Kidney (tissue), 13 donors: ENCODE measurements at regions not wholly inside any gene's neighbourhood (a gene's known extent, or its start where the extent isn't known, plus 50 kb on each side); places are given as distances from the start of the nearest gene placed in this dataset.

Experiments
- DNase-seq, 5 donors: peaks; one replicate each; pipeline ENCODE4 v3.0.0-alpha.2; 2013 to 2020
- FAIRE-seq: peaks from 2 replicates; lab custom pipeline; 2012; peaks lifted over from hg19 to GRCh38; lab: Jason Lieb, UNC
- H3K27ac ChIP-seq, 2 donors: one replicate each; pipeline ENCODE4 v1.7.0; 2013; ENCODE audit warnings: low read depth in 2 of 2, low read length in 2 of 2, inconsistent platforms in 1 of 2
- H3K27me3 ChIP-seq: one replicate; pipeline ENCODE4 v1.7.1; 2013; ENCODE audit warnings: low read length, inconsistent platforms; ENCODE audit not compliant: control insufficient read depth, insufficient read depth
- H3K36me3 ChIP-seq, 3 donors: one replicate each; pipeline versions ENCODE4 v1.7.0 to v1.7.1; 2013; ENCODE audit warnings: low read length in 3 of 3, control low read depth in 1 of 3, inconsistent platforms in 1 of 3; ENCODE audit not compliant: insufficient read depth in 3 of 3, control insufficient read depth in 2 of 3
- H3K4me1 ChIP-seq, 3 donors: one replicate each; pipeline versions ENCODE4 v1.7.0 to v1.7.1; 2013; ENCODE audit warnings: low read length in 3 of 3, inconsistent platforms in 1 of 3, low read depth in 1 of 3; ENCODE audit not compliant: control insufficient read depth in 2 of 3, insufficient read depth in 2 of 3
- H3K4me3 ChIP-seq, 3 donors: one replicate each; pipeline versions ENCODE4 v1.7.0 to v1.8.1; 2013; ENCODE audit warnings: low read length in 3 of 3, control low read depth in 1 of 3, inconsistent platforms in 1 of 3
- H3K9ac ChIP-seq, 3 donors: one replicate each; pipeline versions ENCODE4 v1.7.0 to v1.7.1; 2013; ENCODE audit warnings: low read length in 3 of 3, control low read depth in 1 of 3, inconsistent platforms in 1 of 3
- H3K9me3 ChIP-seq, 3 donors: one replicate each; pipeline versions ENCODE4 v1.7.0 to v1.7.1; 2013; ENCODE audit warnings: low read length in 3 of 3, control low read depth in 1 of 3, inconsistent platforms in 1 of 3; ENCODE audit not compliant: control insufficient read depth in 2 of 3, insufficient read depth in 1 of 3
- CTCF ChIP-seq: IDR thresholded peaks from 3 replicates; pipeline ENCODE4 v1.5.1; 2012; ENCODE audit warnings: mild to moderate bottlenecking, moderate library complexity, borderline replicate concordance; ENCODE audit not compliant: insufficient read depth; ENCODE audit errors: extremely low read depth
- intact Hi-C: fragments of 100-400 bp; cut with DNase I; formaldehyde crosslinking; loops from one replicate; pipeline ENCODE4 v1.11.1; 2022
- donor health status: control.
- donor health status: control.
- donor health status: control.
- donor health status: control.
- donor health status: control.
- donor health status: DM: yes; HTN: yes; CAD: no.
- donor health status: Normal renal cell carcinoma (clear cell type).

GRCh38 chr15:79513417-79513816, 81.3 kb downstream of the MINAR1 start:
- Histone ChIP-seq H3K4me1 (no peaks in the 10 kb centered on the region), H3K4me3 (no peak overlapping the region), H3K9ac (no peak overlapping the region), H3K9me3 (no peaks in the 10 kb centered on the region), H3K27me3 (no peaks in the 10 kb centered on the region), H3K27ac (no peak overlapping the region), H3K36me3 (no peaks in the 10 kb centered on the region)
- FAIRE-seq, result no peak
- TF ChIP-seq CTCF, result no peak
- intact Hi-C loops, result no loop called here
- no peak for DNase-seq

GRCh38 chr15:79513940-79514339, 81.8 kb downstream of the MINAR1 start:
- no peaks in the 10 kb centered on the region for H3K27me3 ChIP-seq

DNA sequence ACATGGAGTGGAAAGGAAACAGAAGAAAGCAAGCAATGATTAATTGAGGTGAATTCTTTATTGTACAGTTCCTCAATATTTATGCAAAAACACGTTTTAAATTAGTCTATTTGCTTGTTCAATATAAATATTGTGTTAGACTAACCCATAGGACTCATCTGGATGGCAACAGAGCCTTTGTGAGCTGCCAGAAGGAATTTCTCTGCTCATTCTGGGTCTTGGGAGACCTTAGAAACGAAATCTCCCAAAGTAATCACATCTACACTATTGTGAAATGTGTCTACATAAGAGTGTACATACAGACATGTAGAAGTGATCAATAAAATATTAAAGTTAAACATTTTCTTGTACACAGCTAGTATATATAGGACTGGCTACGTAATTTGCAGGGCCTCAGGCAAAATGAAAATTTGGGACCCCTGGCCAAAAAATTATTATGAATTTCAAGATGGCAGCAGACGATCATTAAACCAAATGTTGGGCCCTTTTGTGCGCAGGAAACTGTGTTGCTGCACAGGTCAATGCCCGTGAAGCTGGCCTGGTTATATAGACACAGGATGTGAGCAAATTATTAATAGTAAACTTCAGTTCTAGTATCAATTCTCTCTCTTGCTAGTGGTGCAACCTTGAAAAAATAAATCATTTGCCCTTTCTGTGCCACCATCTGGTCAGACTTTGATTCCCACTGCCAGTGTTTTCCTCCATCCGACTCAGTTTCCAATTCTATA, 83.3 kb downstream of the MINAR1 start:
- DNase-seq (no peak), FAIRE-seq (no peak)
- intact Hi-C loops, result no loop called here
- Histone ChIP-seq H3K9me3 (no peaks in the 10 kb centered on the region), H3K9ac (no peak overlapping the region), H3K27ac (no peak overlapping the region), H3K4me1 (no peaks in the 10 kb centered on the region), H3K27me3 (no peaks in the 10 kb centered on the region), H3K4me3 (no peak overlapping the region), H3K36me3 (no peaks in the 10 kb centered on the region)
- TF ChIP-seq CTCF, result no peak

More at GRCh38 chr15:79513940-79514339, 81.8 kb downstream of the MINAR1 start:
- H3K9me3 ChIP-seq, result no peaks in the 10 kb centered on the region
- intact Hi-C loops, result no loop called here
- TF ChIP-seq CTCF, result no peak
- DNase-seq (no peak), FAIRE-seq (no peak)
- no peak overlapping the region for H3K27ac ChIP-seq
- H3K4me1 ChIP-seq, result no peaks in the 10 kb centered on the region
- H3K36me3 ChIP-seq, result no peaks in the 10 kb centered on the region
- no peak overlapping the region for H3K4me3 ChIP-seq
- H3K9ac ChIP-seq, result no peak overlapping the region
